ENCODE measurements at regions not wholly inside any gene's neighbourhood (a gene's known extent, or its start where the extent isn't known, plus 50 kb on each side); places are given as distances from the start of the nearest gene placed in this dataset.
"Not testable (repeated sequence)": the region's sequence is repeated elsewhere in the genome, so short reads cannot be mapped to it uniquely, and the experiment has no call there.

GRCh38 chr1:120977279-120977678 is 87.7 kb downstream of the PPIAL4A start:
- not testable (repeated sequence) for TF ChIP-seq POLR2A, CTCF (IDR thresholded peaks at IDR 0.05)
